HEK293T (cell line): ENCODE measurements at regions not wholly inside any gene's neighbourhood (a gene's known extent, or its start where the extent isn't known, plus 50 kb on each side); places are given as distances from the start of the nearest gene placed in this dataset.

Experiments used
- CTCF ChIA-PET: fragments of 350-600 bp; formaldehyde crosslinking; extraction: SDS; loops from one replicate; lab custom pipeline; 2021; ENCODE audit warnings: antibody characterized with exemption, inconsistent platforms; lab: Yijun Ruan, JAX
- POLR2A ChIA-PET: fragments of 350-600 bp; formaldehyde crosslinking; extraction: SDS; loops from one replicate; lab custom pipeline; 2020; ENCODE audit warnings: antibody characterized with exemption, inconsistent platforms; lab: Yijun Ruan, JAX
- DNase-seq: peaks from one replicate; pipeline ENCODE4 v3.0.0; 2012; ENCODE audit warnings: mixed read lengths; ENCODE audit errors: extremely low spot score
- ARNT ChIP-seq: fragments of 450-650 bp; IDR thresholded peaks from 2 replicates; pipeline ENCODE4 v1.6.1; 2017; ENCODE audit warnings: mild to moderate bottlenecking
- BHLHE40 ChIP-seq: fragments of 450-650 bp; IDR thresholded peaks from 2 replicates; pipeline ENCODE4 v1.6.1; 2016; ENCODE audit warnings: mild to moderate bottlenecking, moderate library complexity, borderline replicate concordance
- CTBP1 ChIP-seq: fragments of 450-650 bp; IDR thresholded peaks from 2 replicates; pipeline ENCODE4 v1.6.1; 2016; ENCODE audit warnings: borderline replicate concordance
- ELF4 ChIP-seq: fragments of 450-650 bp; IDR thresholded peaks from 2 replicates; pipeline ENCODE4 v1.6.1; 2017; ENCODE audit warnings: antibody characterized with exemption
- FOXA1 ChIP-seq: fragments of 450-650 bp; IDR thresholded peaks from 2 replicates; pipeline ENCODE4 v1.6.1; 2016; ENCODE audit warnings: mild to moderate bottlenecking
- FOXK2 ChIP-seq: fragments of 450-650 bp; IDR thresholded peaks from 2 replicates; pipeline ENCODE4 v1.6.1; 2016; ENCODE audit warnings: mild to moderate bottlenecking
- FOXM1 ChIP-seq: fragments of 450-650 bp; IDR thresholded peaks from 2 replicates; pipeline ENCODE4 v1.6.1; 2017; ENCODE audit warnings: mild to moderate bottlenecking, borderline replicate concordance
- HDGF ChIP-seq: fragments of 450-650 bp; IDR thresholded peaks from 2 replicates; pipeline ENCODE4 v1.6.1; 2017; ENCODE audit warnings: antibody characterized with exemption, borderline replicate concordance
- L3MBTL2 ChIP-seq: fragments of 450-650 bp; conservative IDR thresholded peaks from 2 replicates; pipeline ENCODE4 v1.6.1; 2016; ENCODE audit warnings: mild to moderate bottlenecking
- LEF1 ChIP-seq: fragments of 450-650 bp; IDR thresholded peaks from 2 replicates; pipeline ENCODE4 v1.6.1; 2017; ENCODE audit warnings: mild to moderate bottlenecking, borderline replicate concordance
- NFRKB ChIP-seq: fragments of 450-650 bp; IDR thresholded peaks from 2 replicates; pipeline ENCODE4 v1.6.1; 2016; ENCODE audit warnings: mild to moderate bottlenecking, moderate library complexity
- PKNOX1 ChIP-seq: fragments of 450-650 bp; IDR thresholded peaks from 2 replicates; pipeline ENCODE4 v1.6.1; 2016
- SP1 ChIP-seq: fragments of 450-650 bp; IDR thresholded peaks from 2 replicates; pipeline ENCODE4 v1.6.1; 2017
- SUZ12 ChIP-seq: fragments of 450-650 bp; IDR thresholded peaks from 2 replicates; pipeline ENCODE4 v1.6.1; 2016; ENCODE audit warnings: mild to moderate bottlenecking
- TARDBP ChIP-seq: fragments of 450-650 bp; IDR thresholded peaks from 2 replicates; pipeline ENCODE4 v1.6.1; 2016
- ZNF384 ChIP-seq: fragments of 450-650 bp; IDR thresholded peaks from 2 replicates; pipeline ENCODE4 v1.6.1; 2016

- ChIA-PET CTCF (no interaction called here), POLR2A (no interaction called here)
- no peak for TF ChIP-seq CTBP1
- TF ChIP-seq NFRKB: no peak
- no peak for TF ChIP-seq L3MBTL2
- TF ChIP-seq SP1: no peak
- TF ChIP-seq BHLHE40: no peak
- no peak for TF ChIP-seq HDGF
- TF ChIP-seq PKNOX1: no peak
- DNase-seq: no peak
Observed at GRCh38 chr13:100946588-100946987, 272.0 kb upstream of the TMTC4 start.

GRCh38 chr13:100944791-100945345 is 270.3 kb upstream of the TMTC4 start:
- DNase-seq: no peak
- POLR2A ChIA-PET: no interaction called here
- TF ChIP-seq PKNOX1: no peak
- no peak for TF ChIP-seq LEF1
- TF ChIP-seq FOXA1: no peak
- TF ChIP-seq HDGF: no peak
- TF ChIP-seq SUZ12: no peak
- no peak for TF ChIP-seq SP1
- no peak for TF ChIP-seq L3MBTL2
- no peak for TF ChIP-seq ARNT
- TF ChIP-seq TARDBP: no peak
- no peak for TF ChIP-seq NFRKB
- TF ChIP-seq FOXK2: no peak
- no peak for TF ChIP-seq BHLHE40
- no peak for TF ChIP-seq FOXM1
- no peak for TF ChIP-seq CTBP1
- TF ChIP-seq ZNF384: no peak
- no peak for TF ChIP-seq ELF4
- CTCF ChIA-PET: no interaction called here

- TF ChIP-seq HDGF: no peak
- DNase-seq: no peak
- ChIA-PET CTCF (no interaction called here), POLR2A (no interaction called here)
Observed at GRCh38 chr13:100942742-100943141, 268.1 kb upstream of the TMTC4 start.

- ChIA-PET CTCF (interaction anchor here (0.7 kb wide), 1 partner anchor 1479 kb away, joined by 4 read pairs; no protein-coding TSS in a partner anchor), POLR2A (no interaction called here)
- TF ChIP-seq CTBP1: no peak
- no peak for TF ChIP-seq SUZ12
- no peak for TF ChIP-seq HDGF
- no peak for TF ChIP-seq LEF1
- no peak for TF ChIP-seq TARDBP
- TF ChIP-seq SP1: no peak
- TF ChIP-seq FOXA1: no peak
- TF ChIP-seq ELF4: no peak
- TF ChIP-seq FOXK2: no peak
- TF ChIP-seq PKNOX1: no peak
- no peak for TF ChIP-seq ZNF384
- TF ChIP-seq FOXM1: no peak
- DNase-seq: no peak
Observed at GRCh38 chr13:100941377-100942368, 267.1 kb upstream of the TMTC4 start.

GRCh38 chr13:100940658-100941057 is 266.1 kb upstream of the TMTC4 start:
- ChIA-PET POLR2A (no interaction called here), CTCF (no interaction called here)
- TF ChIP-seq FOXK2 (no peak), SP1 (no peak), NFRKB (no peak), PKNOX1 (no peak), HDGF (no peak), TARDBP (no peak), CTBP1 (no peak), FOXM1 (no peak), ELF4 (no peak)
- DNase-seq: no peak

- ChIA-PET POLR2A (no interaction called here), CTCF (no interaction called here)
- TF ChIP-seq PKNOX1 (no peak), CTBP1 (no peak), L3MBTL2 (no peak), FOXA1 (no peak), HDGF (no peak), SUZ12 (no peak), BHLHE40 (no peak), TARDBP (no peak), FOXK2 (no peak), NFRKB (no peak), ARNT (no peak), SP1 (no peak), FOXM1 (no peak), LEF1 (no peak), ELF4 (no peak), ZNF384 (no peak)
- no peak for DNase-seq
Observed at GRCh38 chr13:100933841-100934240, 259.2 kb upstream of the TMTC4 start.
